ENCODE measurements at regions not wholly inside any gene's neighbourhood (a gene's known extent, or its start where the extent isn't known, plus 50 kb on each side); places are given as distances from the start of the nearest gene placed in this dataset.

DNA sequence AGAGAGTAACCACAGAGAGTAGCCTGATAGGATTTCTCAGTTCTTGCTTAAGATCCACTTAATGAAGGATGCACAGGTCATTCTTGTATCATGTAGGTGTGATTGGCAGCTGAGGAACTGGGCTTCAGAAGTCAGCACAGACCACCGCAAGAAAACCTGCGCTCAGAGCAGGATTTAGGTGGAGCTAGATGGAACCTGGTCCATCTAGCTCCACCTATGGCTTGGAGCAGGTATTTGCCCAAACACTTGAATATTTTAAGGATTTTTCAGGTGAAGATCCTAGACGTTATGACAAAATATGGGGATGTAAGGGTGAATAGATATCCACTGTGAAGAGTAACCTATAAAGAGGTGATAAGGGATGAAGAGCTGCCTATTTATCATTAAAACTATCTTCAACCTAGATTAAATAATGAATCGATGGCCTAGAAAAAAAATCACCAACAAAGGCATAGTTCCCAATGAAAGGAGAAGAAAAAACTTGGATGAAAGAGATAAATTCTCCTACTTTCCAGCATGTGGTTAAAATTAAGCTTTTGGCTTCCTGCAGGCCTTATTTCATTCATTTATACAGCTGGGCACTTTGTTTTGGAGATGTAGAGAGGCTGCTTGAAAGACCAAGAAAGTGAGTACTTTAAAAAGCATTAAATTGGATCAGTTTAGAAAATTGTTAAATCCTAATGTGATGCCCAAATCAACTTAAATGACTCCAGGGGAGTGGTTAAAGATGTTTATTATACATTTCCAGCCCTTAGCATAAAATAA lies 778.4 kb upstream of the GJE1 start:
- no peak for DNase-seq

DNA sequence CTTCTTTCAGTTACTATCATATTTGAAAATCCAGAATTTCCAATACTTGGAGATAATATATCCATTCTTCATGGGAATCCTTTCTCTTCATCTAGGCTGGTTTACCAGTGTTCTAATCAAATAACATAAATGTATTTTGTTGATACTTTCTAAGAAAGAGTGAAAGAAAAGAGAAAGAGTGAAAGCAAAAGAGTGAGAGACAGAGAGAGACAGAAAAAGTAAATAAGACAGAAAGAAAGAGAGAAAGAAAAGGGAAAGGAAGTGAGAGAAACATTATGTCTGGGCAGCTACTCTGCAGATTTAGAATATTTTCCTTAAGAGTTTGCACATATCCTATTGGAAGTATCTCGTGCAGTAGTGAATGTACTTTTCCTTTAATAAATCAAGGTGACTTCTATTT lies 781.0 kb upstream of the GJE1 start:
- DNase-seq, result no peak

DNA sequence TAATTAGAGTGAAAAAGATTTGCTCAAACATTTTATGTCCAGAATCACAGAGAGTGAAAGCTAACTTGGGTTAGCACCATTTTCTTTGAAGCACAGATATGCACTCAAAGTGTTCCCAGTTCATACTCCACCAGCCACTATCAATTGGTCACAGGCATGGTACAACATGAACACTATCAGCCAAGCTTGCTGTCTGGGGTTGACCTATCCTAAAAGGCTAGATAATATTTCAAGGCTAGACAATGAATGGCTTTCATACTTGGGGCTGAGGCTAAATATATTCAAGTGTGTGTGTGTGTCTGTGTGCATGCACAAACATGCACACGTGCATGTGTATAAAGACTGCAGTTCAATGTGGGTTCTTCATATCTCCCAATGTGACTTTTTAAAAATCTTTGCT lies 783.0 kb upstream of the GJE1 start:
- DNase-seq, result no peak

DNA sequence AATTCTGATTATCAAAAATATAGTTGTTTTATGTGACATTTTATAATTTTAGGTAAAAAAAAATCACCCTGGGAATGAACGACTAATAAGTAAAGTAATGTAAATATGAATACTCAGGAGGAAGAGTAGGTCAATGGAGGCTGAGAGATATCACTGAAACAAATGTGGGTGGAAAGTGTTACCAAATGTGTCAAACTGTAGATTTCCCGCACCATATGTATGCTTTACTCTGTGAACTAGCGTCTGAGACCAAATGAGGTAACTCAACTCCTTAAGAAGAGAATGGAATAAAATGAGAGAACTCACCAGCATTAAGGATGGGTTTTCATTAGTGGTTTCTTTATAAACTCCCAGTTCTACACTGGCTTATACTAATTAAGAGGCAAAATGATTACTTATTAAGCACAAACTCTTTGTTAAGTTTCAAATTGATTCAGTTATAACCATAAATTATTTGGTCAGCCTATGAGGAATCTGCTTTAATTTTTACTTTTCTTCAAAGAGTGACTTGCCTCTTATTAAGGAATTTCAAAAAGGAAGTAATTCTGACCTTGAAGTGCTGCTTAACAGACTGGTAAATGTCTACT lies 784.7 kb upstream of the GJE1 start:
- DNase-seq, result no peak

DNA sequence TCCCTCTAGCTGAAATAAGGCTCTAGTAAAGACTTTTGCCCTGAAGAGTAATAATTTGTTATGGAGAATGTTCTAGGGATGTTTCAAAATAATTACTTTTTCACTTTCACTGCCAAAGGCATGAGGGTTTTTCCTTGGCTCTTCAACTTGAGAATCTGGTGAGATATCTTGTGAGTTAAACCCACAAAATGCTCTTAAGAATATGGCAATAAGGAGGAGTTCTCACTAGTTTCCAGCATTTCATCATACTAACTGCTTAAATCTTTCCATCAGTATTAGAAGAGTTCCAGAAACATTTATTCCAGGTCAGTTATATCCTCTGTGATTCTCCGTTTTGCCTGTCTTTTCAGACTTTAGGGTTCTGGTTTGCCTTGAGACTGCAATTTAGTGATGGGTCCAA lies 785.6 kb upstream of the GJE1 start:
- no peak for DNase-seq

DNA sequence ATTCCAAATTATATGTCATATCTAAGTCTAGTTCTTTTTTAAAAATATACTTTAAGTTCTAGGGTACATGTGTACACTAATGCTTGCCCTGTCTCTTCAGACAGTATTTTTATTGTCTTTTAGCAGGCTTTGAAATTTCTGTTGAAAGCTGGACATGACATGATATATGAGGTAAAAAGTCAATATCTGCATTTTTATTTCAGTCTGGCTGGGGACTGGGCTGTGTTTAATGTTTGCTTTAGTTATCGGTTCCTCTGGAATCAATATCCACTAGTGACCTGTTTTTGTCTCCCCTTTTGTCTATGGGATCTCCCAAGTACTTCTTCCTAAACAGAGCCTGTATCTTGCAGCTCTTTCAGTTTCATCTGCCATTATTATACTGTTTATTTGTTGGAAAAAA lies 786.2 kb upstream of the GJE1 start:
- no peak for DNase-seq

DNA sequence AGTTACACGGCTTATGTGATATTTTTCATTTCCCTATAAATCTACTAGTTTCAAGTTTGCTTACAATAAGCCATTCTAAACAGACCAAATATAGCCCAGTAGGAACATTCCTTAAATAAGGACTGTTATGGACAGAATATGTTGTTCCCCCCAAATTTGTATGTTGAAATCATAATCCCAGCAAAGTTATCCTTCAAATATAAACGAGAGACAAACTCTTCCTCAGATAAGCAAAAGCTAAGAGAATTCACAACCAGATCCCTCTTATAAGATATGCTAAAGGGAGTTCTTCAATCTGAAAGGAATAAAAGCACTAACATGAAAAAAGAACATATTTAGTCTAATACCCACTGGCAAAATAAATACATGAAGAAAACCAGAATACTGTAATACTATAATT lies 795.5 kb upstream of the GJE1 start:
- no peak for DNase-seq

DNA sequence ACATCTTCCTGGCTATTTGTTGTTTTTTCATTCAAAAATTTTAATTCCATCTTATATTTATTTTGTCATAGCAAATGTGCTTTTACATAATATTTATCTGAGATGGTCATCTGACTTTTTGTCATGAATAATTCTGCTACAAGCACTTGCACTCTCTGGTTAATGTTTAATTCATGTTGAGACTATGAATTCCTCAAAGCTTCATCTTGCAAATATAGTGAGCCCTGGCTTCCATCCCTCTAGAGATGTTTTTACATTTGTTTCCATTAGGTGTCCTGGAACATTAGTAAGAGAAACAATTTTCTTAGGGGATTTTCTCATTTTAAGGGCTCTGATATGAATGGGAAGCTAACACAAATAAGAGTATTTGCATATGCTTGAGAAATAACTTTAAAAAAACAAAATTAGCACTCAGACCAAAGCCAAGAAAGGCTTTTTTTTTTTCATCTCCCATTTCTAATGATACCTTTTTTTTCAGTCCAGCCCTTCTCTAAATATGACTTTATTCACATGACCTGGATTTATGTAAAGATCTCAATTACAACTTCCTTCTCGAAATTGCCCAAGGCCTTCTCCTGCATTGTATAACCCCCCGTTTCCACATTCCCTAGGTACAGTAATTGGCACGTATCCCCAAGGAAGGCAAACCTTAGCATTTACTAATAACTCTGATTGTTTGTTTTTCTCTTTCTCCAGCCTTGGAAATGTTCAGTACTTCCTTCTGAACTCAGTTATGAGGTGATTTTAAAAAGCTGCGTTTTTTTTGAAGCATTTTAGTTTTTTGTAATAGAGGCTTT lies 797.0 kb upstream of the GJE1 start:
- no peak for DNase-seq

DNA sequence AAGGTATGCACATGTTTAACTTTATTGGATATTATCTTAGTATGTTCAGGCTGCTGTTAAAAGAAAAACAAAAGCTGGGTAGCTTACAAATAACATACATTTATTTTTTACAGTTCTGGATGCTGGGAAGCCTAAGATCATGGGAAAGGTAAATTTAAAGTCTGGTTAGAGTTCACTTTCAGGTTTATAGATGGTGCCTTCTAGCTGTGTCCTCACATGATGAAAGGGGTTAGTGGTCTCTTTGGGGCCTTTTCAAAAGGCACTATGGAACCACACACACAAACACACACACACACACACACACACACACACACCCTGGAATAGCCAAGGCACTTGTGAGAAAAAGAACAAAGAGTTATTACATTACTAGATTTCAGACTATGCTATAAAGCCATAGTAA lies 805.8 kb upstream of the GJE1 start:
- no peak for DNase-seq

DNA sequence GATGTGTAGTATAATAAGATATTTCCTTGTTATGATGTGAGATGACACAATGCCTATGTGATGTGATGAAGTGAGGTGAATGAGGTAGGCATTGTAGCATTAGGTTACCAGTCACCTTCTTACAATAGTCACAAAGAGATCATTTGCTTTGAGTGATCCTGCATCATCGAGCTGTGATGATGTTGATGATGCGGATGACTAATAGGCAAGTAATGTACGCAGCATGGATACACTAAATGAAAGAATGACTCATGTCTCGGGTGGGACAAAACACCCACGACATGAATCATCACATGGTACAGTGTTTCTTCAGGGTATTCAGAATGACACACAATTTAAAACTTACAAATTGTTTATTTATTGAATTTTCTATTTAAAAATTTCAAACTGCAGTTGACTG lies 806.3 kb upstream of the GJE1 start:
- no peak for DNase-seq

DNA sequence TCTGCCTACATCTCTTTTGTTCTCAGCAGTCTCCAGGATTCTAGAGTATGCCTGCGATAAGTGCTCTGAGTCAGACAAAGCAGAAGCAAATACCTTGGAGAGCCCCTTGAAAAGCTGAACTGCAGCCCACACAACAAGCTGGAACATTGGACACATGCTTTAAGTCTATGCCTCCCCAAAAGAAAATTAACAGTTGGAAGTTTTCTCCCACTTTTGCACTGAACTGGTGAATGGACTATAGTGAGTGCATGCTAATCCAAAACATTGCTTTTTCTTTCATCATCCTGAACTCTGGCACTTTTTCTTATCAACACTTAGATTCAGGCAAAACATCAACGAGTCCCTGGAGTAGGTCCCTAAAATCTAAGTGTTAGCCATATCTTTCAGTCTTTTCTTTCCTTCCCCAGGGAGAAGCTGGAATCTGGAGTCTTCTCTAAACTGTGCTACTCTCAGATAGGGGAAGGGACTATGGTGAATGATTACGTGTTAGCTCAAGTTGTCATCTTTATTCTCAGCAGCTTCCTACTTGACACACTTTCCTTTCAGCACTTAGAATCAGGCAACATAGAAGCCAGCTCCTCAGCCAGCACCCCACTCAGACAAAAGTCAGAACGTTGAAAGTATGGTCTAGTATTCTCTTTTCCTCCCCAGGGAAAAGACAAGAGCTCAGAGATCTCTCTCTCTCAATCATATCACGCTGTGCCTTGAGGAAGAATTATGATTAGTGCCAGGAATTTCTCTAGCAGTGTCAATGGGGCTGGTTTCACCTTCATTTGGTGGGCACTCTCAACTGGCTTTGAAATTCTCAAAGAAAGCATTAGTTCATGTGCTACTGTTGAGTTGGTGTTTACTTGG lies 811.0 kb upstream of the GJE1 start:
- DNase-seq, result no peak

DNA sequence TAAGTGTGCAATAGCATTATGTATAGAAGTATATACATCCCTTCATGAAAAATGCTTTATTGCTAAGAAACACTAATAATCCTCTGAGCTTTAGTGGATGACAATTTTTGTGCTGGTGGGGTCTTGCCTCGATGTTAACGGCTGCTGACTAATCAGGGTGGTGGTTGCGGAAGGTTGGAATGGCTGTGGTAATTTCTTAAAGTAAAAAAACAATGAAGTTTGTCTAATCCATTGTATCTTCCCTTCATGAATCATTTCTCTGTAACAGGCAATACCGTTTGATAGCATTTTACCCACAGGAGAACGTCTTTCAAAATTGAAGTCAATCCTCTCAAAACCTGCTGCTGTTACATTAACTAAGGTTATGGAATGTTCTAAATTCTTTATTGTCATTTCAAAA lies 816.5 kb upstream of the GJE1 start:
- DNase-seq, result no peak

DNA sequence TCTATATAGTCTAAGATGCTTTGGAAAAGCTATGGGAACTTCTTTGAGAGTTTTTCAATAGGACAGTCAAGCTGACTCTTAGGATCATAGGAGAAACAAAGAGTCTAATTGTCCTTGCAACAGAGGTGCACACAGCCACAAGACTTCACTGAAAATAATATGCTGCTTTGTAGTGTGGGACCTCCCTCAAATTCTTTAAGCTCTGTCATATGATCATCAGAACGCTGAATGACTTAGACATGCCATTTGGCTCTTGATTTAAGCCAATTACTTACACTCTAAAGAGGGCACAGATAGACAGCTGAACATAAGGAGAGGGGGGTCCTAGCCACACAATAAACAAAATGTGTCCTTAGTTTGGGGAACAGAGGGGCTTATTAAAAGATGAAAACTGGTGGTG lies 818.7 kb upstream of the GJE1 start:
- DNase-seq, result no peak

DNA sequence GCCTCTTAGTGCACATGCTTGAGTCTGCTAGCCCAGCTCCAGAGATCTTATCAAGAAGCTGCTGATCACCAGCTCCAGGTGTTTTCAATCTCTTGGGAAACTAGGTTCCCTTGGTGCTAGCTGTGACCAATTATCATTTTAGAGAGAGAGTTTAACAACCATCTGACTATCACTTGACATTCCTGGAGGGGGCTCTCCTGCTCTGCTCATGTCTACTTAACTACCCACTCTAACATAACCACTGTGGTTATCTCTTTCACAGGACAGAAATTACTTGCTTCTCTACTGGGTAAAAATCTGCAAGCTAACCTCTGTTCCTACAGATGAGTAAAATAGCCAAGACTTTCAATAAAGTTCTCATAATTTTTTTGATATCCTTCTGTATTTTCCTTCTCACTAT lies 823.4 kb upstream of the GJE1 start:
- no peak for DNase-seq

DNA sequence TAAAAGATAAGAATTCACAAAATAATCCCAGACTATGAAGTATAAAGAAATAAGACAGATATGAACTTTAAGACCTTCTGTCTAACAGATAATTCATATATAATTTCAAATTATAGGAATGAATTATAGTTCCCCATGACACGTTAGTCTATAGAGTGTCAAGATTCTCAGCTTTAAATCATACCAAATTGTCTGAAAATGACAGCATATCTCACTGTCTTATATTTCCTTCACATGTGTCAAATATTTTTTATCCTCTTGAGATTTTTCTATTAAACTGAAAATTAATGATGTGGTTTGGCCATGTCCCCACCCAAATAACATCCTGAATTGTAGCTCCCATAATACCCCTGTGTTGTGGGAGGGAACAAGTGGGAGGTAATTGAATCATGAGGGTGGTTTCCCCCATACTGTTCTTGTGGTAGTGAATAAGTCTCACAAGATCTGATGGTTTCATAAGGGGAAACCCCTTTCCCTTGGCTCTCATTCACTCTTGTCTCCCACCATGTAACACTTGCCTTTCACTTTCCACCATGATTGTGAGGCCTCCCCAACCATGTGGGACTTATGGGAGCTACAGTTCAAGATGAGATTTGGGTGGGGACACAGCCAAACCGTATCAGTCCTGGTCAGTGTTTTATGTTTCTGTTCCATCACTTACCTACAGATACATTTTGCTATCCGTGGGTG lies 825.3 kb upstream of the GJE1 start:
- DNase-seq, result no peak

DNA sequence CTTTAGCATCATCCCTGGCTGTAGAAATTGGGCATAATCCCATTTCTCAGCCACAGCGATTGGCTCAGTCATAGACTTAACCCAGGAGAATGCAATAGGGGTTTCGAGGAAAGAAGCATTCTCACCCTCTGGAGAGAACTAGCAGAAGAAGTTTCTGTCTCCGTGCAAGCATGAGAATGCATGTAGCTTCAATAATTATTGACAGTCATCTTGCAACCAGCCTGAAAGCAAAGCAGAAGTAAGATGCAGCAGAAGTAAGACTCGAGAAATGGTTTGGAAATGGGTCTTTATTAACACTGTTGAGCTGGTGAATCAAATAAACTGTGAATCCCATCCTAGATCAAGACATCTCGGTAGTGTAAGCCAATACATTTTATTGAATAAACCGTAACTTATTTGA lies 828.8 kb upstream of the GJE1 start:
- no peak for DNase-seq

DNA sequence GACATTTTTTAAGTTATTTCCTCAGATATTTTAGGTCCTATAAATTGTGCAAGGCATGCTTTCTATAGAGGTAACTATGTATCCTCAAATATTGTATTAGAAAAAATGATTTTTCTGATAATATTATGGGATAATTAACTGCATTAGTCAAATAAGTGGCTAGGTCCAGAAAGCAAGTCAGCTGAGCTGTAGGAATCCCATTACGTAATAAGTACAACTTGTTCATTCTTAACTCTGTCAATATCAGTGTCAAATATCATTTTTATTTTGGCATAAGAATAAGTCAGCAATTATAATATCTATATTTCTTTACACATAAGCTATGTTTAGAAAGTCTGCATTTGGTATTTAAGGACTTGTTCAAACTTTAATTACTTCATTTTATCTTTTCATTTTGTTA lies 830.9 kb upstream of the GJE1 start:
- no peak for DNase-seq

DNA sequence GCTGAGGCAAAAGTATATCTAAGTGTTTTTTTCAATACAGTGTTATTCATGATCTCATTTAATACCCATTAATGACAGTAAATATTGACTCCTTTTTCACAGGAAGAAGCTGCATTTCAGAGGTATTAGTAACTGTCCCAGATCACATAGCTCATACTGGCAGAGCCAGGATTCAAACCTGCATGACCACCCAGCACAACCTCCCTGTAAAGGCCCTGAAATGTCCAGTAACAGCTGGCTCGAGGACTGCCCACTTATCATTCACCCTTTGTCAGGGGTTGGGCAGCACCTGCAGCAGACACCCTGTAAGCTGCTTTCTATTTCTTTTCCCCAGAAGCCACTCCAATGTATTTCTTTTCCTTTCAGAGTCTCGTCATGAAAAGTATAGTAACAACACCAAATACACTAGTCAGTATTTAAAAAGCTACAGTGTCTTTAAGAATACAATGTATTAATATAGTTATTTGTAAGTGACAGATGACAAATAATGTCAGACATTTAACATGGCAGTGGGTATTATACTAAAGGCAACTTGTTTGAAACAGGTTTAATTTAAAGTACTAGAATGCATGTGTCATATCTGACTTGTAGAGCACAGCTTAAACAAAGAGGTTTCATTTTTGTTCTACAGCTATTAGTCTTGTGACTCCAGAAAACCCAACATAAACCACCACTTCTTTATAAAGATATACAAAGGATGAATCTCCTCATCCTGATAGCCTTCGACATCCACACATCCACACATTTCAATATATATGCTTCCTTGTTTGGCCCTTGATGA lies 841.6 kb upstream of the GJE1 start:
- no peak for DNase-seq

DNA sequence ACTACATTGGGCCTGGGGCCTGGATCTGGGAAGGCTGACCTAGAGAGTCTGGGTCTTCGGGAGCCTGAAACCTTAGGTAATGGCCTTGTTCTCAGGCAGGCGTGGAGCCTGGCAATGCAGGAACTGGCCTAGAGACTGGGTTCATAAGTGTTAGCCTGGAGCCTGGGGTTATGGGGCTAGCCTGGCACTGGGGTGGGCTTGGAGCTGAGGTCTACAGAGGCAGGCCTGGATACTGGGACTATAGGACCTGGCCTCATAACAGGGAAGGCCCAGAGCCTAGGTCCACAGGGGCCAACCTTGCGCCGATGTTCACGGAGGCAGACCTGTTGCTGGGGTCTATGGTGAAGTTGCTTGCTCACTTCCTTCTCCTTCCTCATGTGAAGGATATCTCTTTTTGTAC lies 843.8 kb upstream of the GJE1 start:
- DNase-seq, result no peak

DNA sequence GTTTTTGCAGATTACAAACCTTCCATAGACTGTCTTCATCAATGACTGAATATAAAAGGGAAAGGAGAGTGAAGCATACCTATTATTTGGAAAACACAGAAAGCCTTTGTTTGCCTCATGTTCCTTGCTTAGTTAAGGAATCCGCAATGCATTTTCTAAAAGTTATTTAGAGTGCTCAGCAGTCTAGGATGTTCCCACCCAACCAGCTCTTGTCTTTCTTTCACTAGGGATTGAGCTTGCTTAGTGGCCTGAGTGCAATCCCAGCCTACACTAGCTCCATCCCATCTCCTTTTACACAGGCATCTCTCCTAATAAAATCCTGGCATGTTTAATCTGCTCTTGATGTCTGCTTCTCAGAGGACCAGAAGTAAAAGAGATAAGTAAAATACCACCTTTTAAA lies 850.5 kb upstream of the GJE1 start:
- DNase-seq, result no peak

DNA sequence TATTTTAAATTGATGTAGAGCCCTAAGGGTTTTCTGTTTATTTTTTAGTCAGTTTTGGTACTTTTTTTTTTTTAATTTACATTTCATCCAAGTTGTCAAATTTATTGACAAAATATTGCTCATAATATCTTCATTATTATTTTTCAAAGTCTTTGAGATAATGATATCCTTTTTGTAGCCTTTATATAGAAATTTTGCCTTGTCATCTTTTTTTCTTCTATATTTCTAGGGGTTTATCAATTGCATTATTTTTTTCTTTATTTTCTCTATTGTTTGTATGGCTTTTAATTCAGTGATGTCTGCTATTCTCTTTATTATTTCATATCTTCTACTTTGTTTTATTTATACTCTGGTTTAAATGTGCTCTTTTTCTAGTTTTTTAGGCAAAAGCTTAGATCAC lies 863.0 kb upstream of the GJE1 start:
- no peak for DNase-seq

DNA sequence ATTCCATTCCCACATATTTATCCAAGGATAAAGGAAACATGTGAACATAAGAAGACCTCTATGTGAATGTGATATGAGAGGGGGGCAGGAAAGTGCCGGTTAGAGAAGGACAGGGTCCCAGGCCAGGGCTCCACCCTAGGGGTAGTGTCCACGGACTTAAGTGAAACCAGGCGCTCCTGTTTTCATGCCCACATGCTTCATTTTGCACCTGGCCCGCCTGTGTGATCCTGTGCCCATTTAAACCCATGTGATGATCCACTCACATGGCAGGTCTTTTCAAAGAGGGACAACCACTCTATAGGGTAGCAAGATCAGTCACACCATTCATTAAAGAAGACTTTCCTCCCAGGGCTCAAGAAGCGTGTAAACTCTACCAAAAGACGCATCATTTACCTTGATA lies 865.3 kb upstream of the GJE1 start:
- DNase-seq, result no peak
